HCT116 (cell line): ENCODE measurements at regions not wholly inside any gene's neighbourhood (a gene's known extent, or its start where the extent isn't known, plus 50 kb on each side); places are given as distances from the start of the nearest gene placed in this dataset.

Source experiments
- ATAC-seq: fragments of 200-7000 bp; cut with Tn5 transposase; 2 replicates; pipeline ENCODE4 v1.9.1; 2020; ENCODE audit warnings: mild to moderate bottlenecking, moderate library complexity
- BruUV-seq: library from RNA; stranded (reverse); fragments of 400-500 nt; replicated peaks from 2 replicates; lab custom pipeline; 2021; lab: Mats Ljungman, UMichigan
- CTCF ChIA-PET: fragments of 300-600 bp; sonication (Branson Sonifier 250); formaldehyde crosslinking; loops from one replicate; lab custom pipeline; 2021; ENCODE audit warnings: antibody characterized with exemption; lab: Charles Lee
- POLR2A ChIA-PET: fragments of 300-600, 350-600 bp; sonication (Branson Sonifier 250); formaldehyde crosslinking; loops from one replicate; lab custom pipeline; 2021; ENCODE audit warnings: antibody characterized with exemption; lab: Charles Lee
- RAD21 ChIA-PET, 2 experiments: fragments of 300-600 bp; sonication (Branson Sonifier 250); formaldehyde crosslinking; loops; one replicate each; lab custom pipeline; 2023; ENCODE audit warnings: low total read pairs in 2 of 2; ENCODE audit not compliant: uncharacterized antibody in 2 of 2, unreplicated experiment in 2 of 2, low non-redundant PET in 1 of 2; lab: Charles Lee
- DNase-seq: peaks from one replicate; pipeline ENCODE4 v3.0.0-alpha.2; 2010; ENCODE audit warnings: low read depth, low spot score
- H2AFZ ChIP-seq: fragments of 200-600 bp; shearing (Covaris generic), sonication (generic); 2 replicates; pipeline ENCODE4 v1.6.1; 2017; ENCODE audit warnings: low read depth, mixed run types, mixed read lengths, antibody characterized with exemption, low read length; ENCODE audit not compliant: poor library complexity, severe bottlenecking
- H3K27ac ChIP-seq: 2 replicates; pipeline ENCODE4 v1.5.1; 2012; ENCODE audit warnings: low read depth, low read length
- H3K27me3 ChIP-seq: fragments of 200-600 bp; sonication (generic); 2 replicates; pipeline ENCODE4 v1.6.1; 2016; ENCODE audit warnings: mixed run types, low read length, mixed read lengths; ENCODE audit not compliant: insufficient read depth
- H3K36me3 ChIP-seq, 2 experiments: fragments of 200-500 bp in 1 of 2; fragments of 200-600 bp in 1 of 2; sonication (Bioruptor generic) in 1 of 2; sonication (generic) in 1 of 2; 2 replicates each; pipeline versions ENCODE4 v1.5.1 to v1.6.1; 2014 to 2016; ENCODE audit warnings: low read length in 2 of 2, inconsistent platforms in 1 of 2, mixed read lengths in 1 of 2, mixed run types in 1 of 2; ENCODE audit not compliant: insufficient read depth in 2 of 2, control insufficient read depth in 1 of 2
- H3K4me1 ChIP-seq, 2 experiments: fragments of 200-600 bp in 1 of 2; sonication (generic) in 1 of 2; 2 replicates each; pipeline versions ENCODE4 v1.5.1 to v1.6.1; 2012 to 2017; ENCODE audit warnings: low read length in 2 of 2, inconsistent platforms in 1 of 2, mild to moderate bottlenecking in 1 of 2, mixed read lengths in 1 of 2, mixed run types in 1 of 2, moderate library complexity in 1 of 2; ENCODE audit not compliant: insufficient read depth in 2 of 2, control insufficient read depth in 1 of 2
- H3K4me2 ChIP-seq: fragments of 200-600 bp; sonication (generic); 2 replicates; pipeline ENCODE4 v1.6.1; 2017; ENCODE audit warnings: mixed run types, low read length, mixed read lengths
- H3K4me3 ChIP-seq, 2 experiments: fragments of 200-600 bp in 1 of 2; sonication (generic) in 1 of 2; replicated peaks in 1 of 2; 2 replicates each; pipeline ENCODE4 v1.5.1; 2011 to 2016; ENCODE audit warnings: low read length in 2 of 2, control low read depth in 1 of 2, low read depth in 1 of 2, mild to moderate bottlenecking in 1 of 2, mixed read lengths in 1 of 2, mixed run types in 1 of 2
- H3K79me2 ChIP-seq: fragments of 200-600 bp; sonication (generic); 2 replicates; pipeline ENCODE4 v1.6.1; 2017; ENCODE audit warnings: mild to moderate bottlenecking, mixed run types, low read length, moderate library complexity, mixed read lengths; ENCODE audit not compliant: insufficient read depth
- H3K9ac ChIP-seq: fragments of 200-600 bp; sonication (generic); 2 replicates; pipeline ENCODE4 v1.6.1; 2016; ENCODE audit warnings: low read length, mixed read lengths
- H3K9me2 ChIP-seq: fragments of 200-600 bp; sonication (generic), shearing (Covaris generic); 2 replicates; pipeline ENCODE4 v1.6.1; 2017; ENCODE audit warnings: mixed run types, mild to moderate bottlenecking, moderate library complexity; ENCODE audit not compliant: insufficient read depth
- H3K9me3 ChIP-seq, 2 experiments: fragments of 200-500 bp in 1 of 2; fragments of 200-600 bp in 1 of 2; sonication (Bioruptor generic) in 1 of 2; sonication (generic) in 1 of 2; 2 replicates each; pipeline ENCODE4 v1.6.1; 2014 to 2017; ENCODE audit warnings: low read length in 2 of 2, mixed read lengths in 2 of 2, inconsistent platforms in 1 of 2, low read depth in 1 of 2, mild to moderate bottlenecking in 1 of 2, mixed run types in 1 of 2, moderate library complexity in 1 of 2; ENCODE audit not compliant: control insufficient read depth in 1 of 2, insufficient read depth in 1 of 2
- H4K20me1 ChIP-seq: fragments of 200-600 bp; sonication (generic), shearing (Covaris generic); 2 replicates; pipeline ENCODE4 v1.6.1; 2017; ENCODE audit warnings: mixed run types, mild to moderate bottlenecking, moderate library complexity; ENCODE audit not compliant: insufficient read depth
- RAD21 ChIP-seq: IDR thresholded peaks from 2 replicates; pipeline ENCODE4 v1.6.1; 2012; ENCODE audit warnings: low read depth, mild to moderate bottlenecking
- SIN3A ChIP-seq: IDR thresholded peaks from 2 replicates; pipeline ENCODE4 v1.6.1; 2012; ENCODE audit warnings: low read depth
- intact Hi-C: fragments of 100-400 bp; cut with micrococcal nuclease; formaldehyde crosslinking; loops from 2 replicates; pipeline ENCODE4 v1.10.0; 2022
- TF ChIP-seq, protein P1 (sequence below): IDR thresholded peaks from 2 replicates; pipeline ENCODE4 v1.6.1; 2012; ENCODE audit warnings: low read depth
- TF ChIP-seq, protein P2 (sequence below): IDR thresholded peaks from 2 replicates; pipeline ENCODE4 v1.6.1; 2012
- TF ChIP-seq, protein P3 (sequence below): IDR thresholded peaks from 2 replicates; pipeline ENCODE4 v1.6.1; 2011; ENCODE audit warnings: mild to moderate bottlenecking, low read length, moderate library complexity; ENCODE audit not compliant: insufficient replicate concordance; ENCODE audit errors: extremely low read depth
- TF ChIP-seq, protein P4 (sequence below): IDR thresholded peaks from 2 replicates; pipeline ENCODE4 v1.6.1; 2012

DNA sequence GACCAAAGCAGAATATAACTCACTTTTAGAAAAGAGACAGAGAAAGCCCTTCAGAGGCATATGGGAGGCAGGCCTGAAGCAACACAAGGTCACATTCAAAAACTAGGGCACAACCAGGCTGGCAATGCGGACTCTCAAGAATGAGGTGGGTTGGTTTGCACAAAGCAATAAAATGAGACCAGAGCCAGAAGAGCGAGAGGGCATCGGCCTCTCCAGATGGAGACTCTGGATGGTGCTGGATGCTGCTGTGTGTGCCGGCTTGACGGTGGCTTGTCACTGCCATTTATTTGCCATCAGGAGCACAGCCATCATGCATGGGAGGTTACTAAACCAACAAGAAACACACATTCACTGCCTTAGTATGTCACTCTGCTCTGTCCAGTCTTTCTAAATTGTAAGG lies 649.4 kb downstream of the DIAPH3 start:
- no peak overlapping the region for H3K4me2 ChIP-seq
- intact Hi-C loops, result no loop called here
- H2AFZ ChIP-seq, result no peak overlapping the region
- H3K79me2 ChIP-seq, result no peaks in the 10 kb centered on the region
- no peaks in the 10 kb centered on the region for H3K36me3 ChIP-seq
- no peak overlapping the region for H3K27ac ChIP-seq
- TF ChIP-seq, protein P1, sequence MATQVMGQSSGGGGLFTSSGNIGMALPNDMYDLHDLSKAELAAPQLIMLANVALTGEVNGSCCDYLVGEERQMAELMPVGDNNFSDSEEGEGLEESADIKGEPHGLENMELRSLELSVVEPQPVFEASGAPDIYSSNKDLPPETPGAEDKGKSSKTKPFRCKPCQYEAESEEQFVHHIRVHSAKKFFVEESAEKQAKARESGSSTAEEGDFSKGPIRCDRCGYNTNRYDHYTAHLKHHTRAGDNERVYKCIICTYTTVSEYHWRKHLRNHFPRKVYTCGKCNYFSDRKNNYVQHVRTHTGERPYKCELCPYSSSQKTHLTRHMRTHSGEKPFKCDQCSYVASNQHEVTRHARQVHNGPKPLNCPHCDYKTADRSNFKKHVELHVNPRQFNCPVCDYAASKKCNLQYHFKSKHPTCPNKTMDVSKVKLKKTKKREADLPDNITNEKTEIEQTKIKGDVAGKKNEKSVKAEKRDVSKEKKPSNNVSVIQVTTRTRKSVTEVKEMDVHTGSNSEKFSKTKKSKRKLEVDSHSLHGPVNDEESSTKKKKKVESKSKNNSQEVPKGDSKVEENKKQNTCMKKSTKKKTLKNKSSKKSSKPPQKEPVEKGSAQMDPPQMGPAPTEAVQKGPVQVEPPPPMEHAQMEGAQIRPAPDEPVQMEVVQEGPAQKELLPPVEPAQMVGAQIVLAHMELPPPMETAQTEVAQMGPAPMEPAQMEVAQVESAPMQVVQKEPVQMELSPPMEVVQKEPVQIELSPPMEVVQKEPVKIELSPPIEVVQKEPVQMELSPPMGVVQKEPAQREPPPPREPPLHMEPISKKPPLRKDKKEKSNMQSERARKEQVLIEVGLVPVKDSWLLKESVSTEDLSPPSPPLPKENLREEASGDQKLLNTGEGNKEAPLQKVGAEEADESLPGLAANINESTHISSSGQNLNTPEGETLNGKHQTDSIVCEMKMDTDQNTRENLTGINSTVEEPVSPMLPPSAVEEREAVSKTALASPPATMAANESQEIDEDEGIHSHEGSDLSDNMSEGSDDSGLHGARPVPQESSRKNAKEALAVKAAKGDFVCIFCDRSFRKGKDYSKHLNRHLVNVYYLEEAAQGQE, result no peak
- TF ChIP-seq, protein P2, sequence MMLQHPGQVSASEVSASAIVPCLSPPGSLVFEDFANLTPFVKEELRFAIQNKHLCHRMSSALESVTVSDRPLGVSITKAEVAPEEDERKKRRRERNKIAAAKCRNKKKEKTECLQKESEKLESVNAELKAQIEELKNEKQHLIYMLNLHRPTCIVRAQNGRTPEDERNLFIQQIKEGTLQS, result no peak
- TF ChIP-seq, protein P3, sequence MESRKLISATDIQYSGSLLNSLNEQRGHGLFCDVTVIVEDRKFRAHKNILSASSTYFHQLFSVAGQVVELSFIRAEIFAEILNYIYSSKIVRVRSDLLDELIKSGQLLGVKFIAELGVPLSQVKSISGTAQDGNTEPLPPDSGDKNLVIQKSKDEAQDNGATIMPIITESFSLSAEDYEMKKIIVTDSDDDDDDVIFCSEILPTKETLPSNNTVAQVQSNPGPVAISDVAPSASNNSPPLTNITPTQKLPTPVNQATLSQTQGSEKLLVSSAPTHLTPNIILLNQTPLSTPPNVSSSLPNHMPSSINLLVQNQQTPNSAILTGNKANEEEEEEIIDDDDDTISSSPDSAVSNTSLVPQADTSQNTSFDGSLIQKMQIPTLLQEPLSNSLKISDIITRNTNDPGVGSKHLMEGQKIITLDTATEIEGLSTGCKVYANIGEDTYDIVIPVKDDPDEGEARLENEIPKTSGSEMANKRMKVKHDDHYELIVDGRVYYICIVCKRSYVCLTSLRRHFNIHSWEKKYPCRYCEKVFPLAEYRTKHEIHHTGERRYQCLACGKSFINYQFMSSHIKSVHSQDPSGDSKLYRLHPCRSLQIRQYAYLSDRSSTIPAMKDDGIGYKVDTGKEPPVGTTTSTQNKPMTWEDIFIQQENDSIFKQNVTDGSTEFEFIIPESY, result no peak
- TF ChIP-seq SIN3A (no peak), RAD21 (no peak)
- TF ChIP-seq, protein P4, sequence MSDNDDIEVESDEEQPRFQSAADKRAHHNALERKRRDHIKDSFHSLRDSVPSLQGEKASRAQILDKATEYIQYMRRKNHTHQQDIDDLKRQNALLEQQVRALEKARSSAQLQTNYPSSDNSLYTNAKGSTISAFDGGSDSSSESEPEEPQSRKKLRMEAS, result no peak
- H3K9ac ChIP-seq, result no peak overlapping the region
- ChIA-PET CTCF (no interaction called here), POLR2A (no interaction called here), RAD21 (no interaction called here)
- H3K4me3 ChIP-seq, result no peak overlapping the region
- ATAC-seq, result no peak
- BruUV-seq, result no TSS peak
- no peaks in the 10 kb centered on the region for H4K20me1 ChIP-seq
- DNase-seq, result no peak
- no peaks in the 10 kb centered on the region for H3K4me1 ChIP-seq
- no peaks in the 10 kb centered on the region for H3K9me2 ChIP-seq
- no peaks in the 10 kb centered on the region for H3K27me3 ChIP-seq
- no peaks in the 10 kb centered on the region for H3K9me3 ChIP-seq
